ENCODE measurements at regions not wholly inside any gene's neighbourhood (a gene's known extent, or its start where the extent isn't known, plus 50 kb on each side); places are given as distances from the start of the nearest gene placed in this dataset.

- ATAC-seq (ENCODE audit: low FRiP score) (no peak), DNase-seq (ENCODE audit: low spot score) (no peak)
- TF ChIP-seq, protein P1, sequence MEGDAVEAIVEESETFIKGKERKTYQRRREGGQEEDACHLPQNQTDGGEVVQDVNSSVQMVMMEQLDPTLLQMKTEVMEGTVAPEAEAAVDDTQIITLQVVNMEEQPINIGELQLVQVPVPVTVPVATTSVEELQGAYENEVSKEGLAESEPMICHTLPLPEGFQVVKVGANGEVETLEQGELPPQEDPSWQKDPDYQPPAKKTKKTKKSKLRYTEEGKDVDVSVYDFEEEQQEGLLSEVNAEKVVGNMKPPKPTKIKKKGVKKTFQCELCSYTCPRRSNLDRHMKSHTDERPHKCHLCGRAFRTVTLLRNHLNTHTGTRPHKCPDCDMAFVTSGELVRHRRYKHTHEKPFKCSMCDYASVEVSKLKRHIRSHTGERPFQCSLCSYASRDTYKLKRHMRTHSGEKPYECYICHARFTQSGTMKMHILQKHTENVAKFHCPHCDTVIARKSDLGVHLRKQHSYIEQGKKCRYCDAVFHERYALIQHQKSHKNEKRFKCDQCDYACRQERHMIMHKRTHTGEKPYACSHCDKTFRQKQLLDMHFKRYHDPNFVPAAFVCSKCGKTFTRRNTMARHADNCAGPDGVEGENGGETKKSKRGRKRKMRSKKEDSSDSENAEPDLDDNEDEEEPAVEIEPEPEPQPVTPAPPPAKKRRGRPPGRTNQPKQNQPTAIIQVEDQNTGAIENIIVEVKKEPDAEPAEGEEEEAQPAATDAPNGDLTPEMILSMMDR (IDR thresholded peaks at IDR 0.05) = no peak
These were observed 154.2 kb downstream of the MRM1 start for GRCh38 chr17:36755586-36755985.

DNA sequence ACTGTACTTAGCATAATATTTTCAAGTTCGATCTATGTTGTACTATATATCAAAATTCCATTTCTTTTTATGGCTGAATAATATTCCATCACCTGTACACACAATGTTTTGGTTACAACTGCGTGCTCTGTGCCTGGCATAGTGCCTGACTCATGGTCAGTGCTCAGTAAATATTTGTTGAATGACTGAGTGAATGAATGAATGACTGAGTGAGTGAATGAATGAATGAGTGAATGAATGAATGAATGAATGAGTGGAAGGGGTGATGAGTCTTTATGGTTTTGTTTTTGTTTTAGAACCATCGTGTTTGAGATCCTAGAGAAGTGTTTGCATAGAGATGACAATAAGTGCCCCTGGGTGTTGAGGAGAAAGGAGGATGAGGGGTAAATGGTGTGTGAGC lies 155.3 kb downstream of the MRM1 start:
- DNase-seq (ENCODE audit: low spot score) = no peak
- TF ChIP-seq, protein P1 (IDR thresholded peaks at IDR 0.05) = no peak
- ATAC-seq (ENCODE audit: low FRiP score) = no peak

DNA sequence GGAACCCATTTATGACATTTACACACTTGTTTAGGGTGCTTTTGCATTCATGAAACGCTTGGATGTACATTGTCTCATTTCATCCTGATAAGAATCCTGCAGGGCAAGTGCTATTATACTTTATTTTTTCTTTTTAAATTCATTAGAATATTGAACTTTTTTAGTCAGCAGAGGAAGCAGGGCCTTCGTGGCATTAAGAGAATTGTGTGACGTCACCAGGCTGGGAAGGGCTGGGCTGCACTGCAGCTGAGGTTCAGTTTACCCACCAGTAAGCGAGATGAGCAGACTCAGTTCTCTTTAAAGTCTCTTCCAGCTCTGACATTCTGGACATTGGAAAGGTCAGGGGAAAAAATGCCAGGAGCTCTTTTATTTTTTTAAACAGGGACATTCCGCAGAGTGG lies 159.0 kb downstream of the MRM1 start:
- TF ChIP-seq, protein P1 (IDR thresholded peaks at IDR 0.05) = no peak
- ATAC-seq (ENCODE audit: low FRiP score) (no peak), DNase-seq (ENCODE audit: low spot score) (no peak)

DNA sequence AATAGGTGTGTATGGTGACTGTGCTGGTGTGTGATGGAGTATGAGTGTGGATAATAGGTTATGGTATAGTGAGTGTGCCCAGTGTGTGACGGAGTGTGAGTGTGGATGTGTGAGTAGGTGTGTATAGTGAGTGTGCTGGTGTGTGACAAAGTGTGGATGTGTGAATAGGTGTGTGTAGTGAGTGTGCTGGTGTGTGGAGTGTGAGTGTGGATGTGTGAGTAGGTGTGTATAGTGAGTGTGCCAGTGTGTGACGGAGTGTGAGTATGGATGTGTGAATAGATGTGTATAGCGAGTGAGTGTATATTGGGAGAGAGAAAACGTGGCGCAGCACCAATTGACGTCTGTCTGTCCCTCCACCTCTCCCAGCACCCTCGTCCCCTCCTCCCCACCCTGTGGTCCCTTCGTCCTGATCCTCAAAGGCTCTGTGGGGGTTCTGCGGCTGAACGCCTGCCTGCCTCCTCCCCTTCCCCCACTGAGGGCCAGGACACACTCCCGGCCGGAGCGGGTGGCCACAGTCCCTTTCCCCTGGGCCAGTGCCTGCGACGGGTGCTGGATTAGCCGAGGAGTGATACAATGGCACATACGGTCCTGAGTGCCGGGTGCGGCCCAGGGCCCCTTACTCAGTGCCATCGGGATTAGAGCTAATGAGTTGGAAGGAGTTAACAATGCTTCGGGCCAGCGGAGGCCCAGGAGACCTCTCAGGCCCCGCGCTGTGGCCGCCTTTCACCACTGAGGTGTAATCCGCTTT lies 160.0 kb downstream of the MRM1 start:
- no peak for DNase-seq (ENCODE audit: low spot score)
- no peak for ATAC-seq (ENCODE audit: low FRiP score)
- TF ChIP-seq, protein P1 (IDR thresholded peaks at IDR 0.05) = no peak

- ATAC-seq (ENCODE audit: low FRiP score) (no peak), DNase-seq (ENCODE audit: low spot score) (no peak)
- TF ChIP-seq, protein P1 (IDR thresholded peaks at IDR 0.05) = no peak
These were observed 164.2 kb downstream of the MRM1 start for GRCh38 chr17:36765436-36766043.

GRCh38 chr17:36768394-36768793 lies 167.0 kb downstream of the MRM1 start:
- ATAC-seq (ENCODE audit: low FRiP score) (no peak), DNase-seq (ENCODE audit: low spot score) (no peak)

More at GRCh38 chr17:36768394-36768793, 167.0 kb downstream of the MRM1 start:
- TF ChIP-seq, protein P1 (IDR thresholded peaks at IDR 0.05) = no peak
